Gastroesophageal sphincter (tissue), 4 donors: ENCODE measurements at regions not wholly inside any gene's neighbourhood (a gene's known extent, or its start where the extent isn't known, plus 50 kb on each side); places are given as distances from the start of the nearest gene placed in this dataset.

Experiments
- ATAC-seq: fragments of 150-250 bp; one replicate; pipeline ENCODE4 v1.9.1; 2016; ENCODE audit warnings: mild to moderate bottlenecking, moderate library complexity
- H3K27ac ChIP-seq, 4 donors: fragments of 200-600 bp; sonication (generic) in 3 of 4; 1 replicate in 3 of 4; 2 replicates in 1 of 4; pipeline ENCODE4 v1.5.1; 2016 to 2019
- H3K27me3 ChIP-seq: fragments of 200-600 bp; sonication (generic); one replicate; pipeline ENCODE4 v1.5.1; 2019
- H3K36me3 ChIP-seq, 2 donors: fragments of 200-600 bp; sonication (generic); one replicate each; pipeline ENCODE4 v1.5.1; 2019; ENCODE audit warnings: control low read depth in 1 of 2
- H3K4me1 ChIP-seq, 3 donors: fragments of 200-600 bp; sonication (generic); 1 replicate in 2 of 3; 2 replicates in 1 of 3; pipeline ENCODE4 v1.5.1; 2016 to 2019; ENCODE audit warnings: control low read depth in 2 of 3
- H3K4me3 ChIP-seq, 2 donors: fragments of 200-600 bp; sonication (generic); one replicate each; pipeline ENCODE4 v1.5.1; 2019; ENCODE audit warnings: mild to moderate bottlenecking in 1 of 2, moderate library complexity in 1 of 2
- H3K9me3 ChIP-seq, 3 donors: fragments of 200-600 bp; sonication (generic); one replicate each; pipeline ENCODE4 v1.5.1; 2017 to 2019; ENCODE audit warnings: control low read depth in 2 of 3
- EP300 ChIP-seq: sonication (generic); formaldehyde crosslinking; IDR thresholded peaks from one replicate; pipeline ENCODE4 v1.6.1; 2017; ENCODE audit warnings: antibody characterized with exemption, mild to moderate bottlenecking
- POLR2A ChIP-seq, 2 donors: fragments of 450-650 bp; IDR thresholded peaks; one replicate each; pipeline ENCODE4 v1.6.1; 2017; ENCODE audit warnings: antibody characterized with exemption in 2 of 2, mild to moderate bottlenecking in 2 of 2, moderate library complexity in 1 of 2
- POLR2AphosphoS5 ChIP-seq: sonication (generic); formaldehyde crosslinking; IDR thresholded peaks from one replicate; pipeline ENCODE4 v1.6.1; 2017; ENCODE audit warnings: antibody characterized with exemption
- WGBS, 2 donors: methylation state at CpG; one replicate each; pipeline ENCODE4 v1.1.5; 2018; ENCODE audit warnings: low coverage in 1 of 2; 5-methylcytosine and 5-hydroxymethylcytosine counted together
- TF ChIP-seq, protein P1 (sequence below), 4 experiments: fragments of 200-600 bp in 2 of 4; fragments of 450-650 bp in 2 of 4; sonication (generic) in 1 of 4; IDR thresholded peaks; one replicate each; pipeline ENCODE4 v1.5.1; 2017 to 2019; ENCODE audit warnings: antibody characterized with exemption in 4 of 4, mild to moderate bottlenecking in 2 of 4, moderate library complexity in 2 of 4

DNA sequence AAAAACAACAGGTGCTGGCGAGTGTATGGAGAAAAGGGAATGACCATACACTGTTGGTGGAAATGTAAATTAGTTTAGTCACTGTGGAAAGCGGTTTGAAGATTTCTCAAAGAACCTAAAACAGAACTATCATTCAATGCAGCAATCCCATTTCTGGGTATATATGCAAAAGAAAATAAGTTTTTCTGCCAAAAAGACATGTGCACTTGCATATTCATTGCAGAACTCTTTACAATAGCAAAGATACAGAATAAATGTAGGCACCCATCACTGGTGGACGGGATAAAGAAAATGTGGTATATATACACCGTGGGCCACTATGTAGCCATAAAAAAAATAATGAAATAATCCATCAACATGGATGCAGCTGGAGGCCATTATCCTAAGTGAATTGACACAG, 105.1 kb upstream of the FSTL5 start:
- no peak overlapping the region for H3K27ac ChIP-seq
- no peak for ATAC-seq
- peaks cover 0 to 25% (median 0%) of the 10 kb centered on the region in 3 donors for H3K9me3 ChIP-seq
- no peaks in the 10 kb centered on the region for H3K4me1 ChIP-seq
- no peaks in the 10 kb centered on the region for H3K27me3 ChIP-seq
- no peak overlapping the region for H3K4me3 ChIP-seq
- 76 to 92% methylated on average over 4 of the region's 4 CpGs for WGBS, 2 donors
- TF ChIP-seq EP300 (no peak), POLR2A (IDR thresholded peaks at IDR 0.05) (no peak), POLR2AphosphoS5 (no peak)
- TF ChIP-seq, protein P1, sequence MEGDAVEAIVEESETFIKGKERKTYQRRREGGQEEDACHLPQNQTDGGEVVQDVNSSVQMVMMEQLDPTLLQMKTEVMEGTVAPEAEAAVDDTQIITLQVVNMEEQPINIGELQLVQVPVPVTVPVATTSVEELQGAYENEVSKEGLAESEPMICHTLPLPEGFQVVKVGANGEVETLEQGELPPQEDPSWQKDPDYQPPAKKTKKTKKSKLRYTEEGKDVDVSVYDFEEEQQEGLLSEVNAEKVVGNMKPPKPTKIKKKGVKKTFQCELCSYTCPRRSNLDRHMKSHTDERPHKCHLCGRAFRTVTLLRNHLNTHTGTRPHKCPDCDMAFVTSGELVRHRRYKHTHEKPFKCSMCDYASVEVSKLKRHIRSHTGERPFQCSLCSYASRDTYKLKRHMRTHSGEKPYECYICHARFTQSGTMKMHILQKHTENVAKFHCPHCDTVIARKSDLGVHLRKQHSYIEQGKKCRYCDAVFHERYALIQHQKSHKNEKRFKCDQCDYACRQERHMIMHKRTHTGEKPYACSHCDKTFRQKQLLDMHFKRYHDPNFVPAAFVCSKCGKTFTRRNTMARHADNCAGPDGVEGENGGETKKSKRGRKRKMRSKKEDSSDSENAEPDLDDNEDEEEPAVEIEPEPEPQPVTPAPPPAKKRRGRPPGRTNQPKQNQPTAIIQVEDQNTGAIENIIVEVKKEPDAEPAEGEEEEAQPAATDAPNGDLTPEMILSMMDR (IDR thresholded peaks at IDR 0.05) = no peak
- H3K36me3 ChIP-seq = no peaks in the 10 kb centered on the region

DNA sequence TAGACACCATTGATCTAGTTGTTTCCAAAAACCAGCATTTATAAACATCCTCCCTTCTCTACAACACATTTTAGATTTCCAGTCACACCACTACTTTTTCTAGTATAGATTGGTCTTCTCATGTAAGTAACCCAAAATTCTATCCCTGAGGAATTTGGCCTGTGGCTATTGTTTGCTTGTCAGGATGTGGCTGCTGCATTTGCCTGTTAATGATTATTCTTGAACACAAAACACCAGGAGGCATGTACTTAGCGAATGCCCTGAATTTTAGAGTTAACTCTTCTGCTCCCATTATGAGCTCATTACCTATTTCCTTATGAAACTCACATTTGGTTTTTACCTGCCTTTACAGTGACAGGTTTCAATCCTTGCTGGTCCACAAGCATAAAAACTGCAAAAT, 102.0 kb upstream of the FSTL5 start:
- Histone ChIP-seq H3K4me3 (no peak overlapping the region), H3K9me3 (peaks cover 0 to 37% (median 0%) of the 10 kb centered on the region in 3 donors), H3K27ac (no peak overlapping the region), H3K4me1 (no peaks in the 10 kb centered on the region), H3K27me3 (no peaks in the 10 kb centered on the region), H3K36me3 (no peaks in the 10 kb centered on the region)
- WGBS, 2 donors = 33 to 47% methylated on average over 1 of the region's 1 CpG
- no peak for TF ChIP-seq POLR2A (IDR thresholded peaks at IDR 0.05)
- TF ChIP-seq, protein P1 (IDR thresholded peaks at IDR 0.05) = no peak
- TF ChIP-seq EP300 = no peak
- TF ChIP-seq POLR2AphosphoS5 = no peak
- ATAC-seq = no peak

DNA sequence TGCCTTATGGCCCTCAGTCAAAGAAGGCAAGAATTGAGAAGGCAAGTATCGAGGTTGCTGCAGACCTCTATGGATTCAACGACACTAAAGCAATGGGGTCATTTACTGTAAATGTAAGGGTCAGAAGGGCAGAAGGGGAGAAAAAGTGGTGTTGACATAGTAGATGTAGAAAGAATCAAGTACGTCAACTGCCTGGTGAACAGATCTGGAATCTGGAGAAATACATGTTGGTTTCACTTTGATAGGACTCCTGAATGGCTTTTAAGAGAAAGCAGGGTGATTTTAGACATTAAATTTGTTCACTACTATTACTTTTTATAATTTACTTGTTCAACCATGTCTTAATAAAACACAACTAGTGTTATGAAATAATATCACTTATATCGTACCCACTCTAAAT, 81.3 kb upstream of the FSTL5 start:
- WGBS, 2 donors = 57 to 66% methylated on average over 4 of the region's 4 CpGs

DNA sequence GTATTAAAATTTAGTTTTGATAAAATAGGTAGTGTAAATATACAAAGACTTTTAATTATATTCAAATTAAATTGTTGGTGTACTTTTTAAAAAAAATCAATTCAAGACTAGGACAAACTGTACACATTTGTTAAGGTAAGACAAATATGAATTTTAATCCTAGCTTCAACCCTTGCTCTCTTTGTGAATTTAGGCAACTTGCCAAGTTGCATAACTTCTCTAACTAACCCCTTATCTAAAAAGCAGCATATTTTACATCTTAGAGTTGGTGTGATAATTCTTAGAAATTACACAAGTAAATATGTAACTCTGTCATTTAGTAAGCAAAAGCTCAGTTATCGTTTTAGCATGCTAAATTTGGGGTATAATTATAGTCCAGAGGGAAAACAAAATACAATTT, 78.1 kb upstream of the FSTL5 start:
- H3K27me3 ChIP-seq = no peaks in the 10 kb centered on the region
- WGBS, 2 donors = 24 to 56% methylated on average over 1 of the region's 1 CpG
- H3K36me3 ChIP-seq = no peaks in the 10 kb centered on the region
- ATAC-seq = no peak
- no peak overlapping the region for H3K4me3 ChIP-seq
- H3K27ac ChIP-seq = no peak overlapping the region
- H3K4me1 ChIP-seq = no peaks in the 10 kb centered on the region
- H3K9me3 ChIP-seq = no peaks in the 10 kb centered on the region
- TF ChIP-seq POLR2A (IDR thresholded peaks at IDR 0.05) = no peak
- no peak for TF ChIP-seq POLR2AphosphoS5
- TF ChIP-seq, protein P1 (IDR thresholded peaks at IDR 0.05) = no peak
- TF ChIP-seq EP300 = no peak

More for the DNA sequence above, 81.3 kb upstream of the FSTL5 start:
- ATAC-seq = no peak
- Histone ChIP-seq H3K4me1 (no peaks in the 10 kb centered on the region), H3K4me3 (no peak overlapping the region), H3K27ac (no peak overlapping the region), H3K36me3 (no peaks in the 10 kb centered on the region), H3K27me3 (no peaks in the 10 kb centered on the region), H3K9me3 (no peaks in the 10 kb centered on the region)
- TF ChIP-seq, protein P1 (IDR thresholded peaks at IDR 0.05) = no peak
- TF ChIP-seq POLR2A (IDR thresholded peaks at IDR 0.05) = no peak
- TF ChIP-seq POLR2AphosphoS5 = no peak
- TF ChIP-seq EP300 = no peak

DNA sequence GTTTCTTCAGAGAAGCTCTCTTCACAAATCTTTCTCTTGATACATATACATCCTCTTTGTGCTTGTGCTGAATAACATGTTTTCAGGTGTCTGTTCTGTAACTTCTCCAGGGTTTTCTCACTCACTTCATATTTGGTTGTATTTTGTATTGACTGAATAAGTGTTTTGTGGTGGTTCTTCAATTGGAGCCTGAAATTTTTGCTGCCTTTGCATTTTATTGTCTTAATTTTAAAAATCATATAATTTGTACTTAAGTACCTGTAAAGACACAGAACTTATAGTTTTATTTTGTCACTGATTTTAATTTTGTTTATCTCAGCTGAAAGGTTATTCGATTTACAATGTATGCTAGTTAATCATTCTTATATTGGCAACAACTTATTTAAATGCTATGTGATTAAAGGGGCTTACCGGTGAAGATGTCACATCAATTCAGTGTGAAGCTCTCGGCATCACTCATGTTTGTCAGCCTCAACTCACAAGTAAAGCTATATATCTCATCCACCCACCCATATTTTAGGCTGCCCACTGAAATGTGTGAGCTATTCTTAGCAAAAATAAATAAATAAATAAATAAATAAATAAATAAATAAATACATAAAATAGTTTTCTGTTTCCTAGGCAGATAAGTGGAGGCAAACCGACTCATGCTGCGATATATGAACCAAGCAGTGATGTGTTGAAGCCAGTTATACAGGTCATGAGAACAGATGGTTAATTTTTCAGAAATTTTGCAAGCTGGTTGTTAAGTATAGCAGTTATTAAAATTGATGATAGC, 76.4 kb upstream of the FSTL5 start:
- ATAC-seq = no peak
- Histone ChIP-seq H3K4me1 (no peaks in the 10 kb centered on the region), H3K4me3 (no peak overlapping the region), H3K27ac (no peak overlapping the region), H3K36me3 (no peaks in the 10 kb centered on the region), H3K9me3 (no peaks in the 10 kb centered on the region), H3K27me3 (no peaks in the 10 kb centered on the region)
- TF ChIP-seq POLR2AphosphoS5 = no peak
- TF ChIP-seq, protein P1 (IDR thresholded peaks at IDR 0.05) = no peak
- TF ChIP-seq EP300 = no peak
- TF ChIP-seq POLR2A (IDR thresholded peaks at IDR 0.05) = no peak
- WGBS, 2 donors = 84 to 87% methylated on average over 5 of the region's 5 CpGs
